B cell (primary cell): ENCODE measurements at regions not wholly inside any gene's neighbourhood (a gene's known extent, or its start where the extent isn't known, plus 50 kb on each side); places are given as distances from the start of the nearest gene placed in this dataset.

Experiments used
- ATAC-seq: fragments of 200-7000 bp; cut with Tn5 transposase; one replicate; pipeline ENCODE4 v1.10.0; 2021; ENCODE audit warnings: low read depth, mild to moderate bottlenecking, moderate number of reproducible peaks, moderate library complexity
- CTCF ChIA-PET: fragments of 350-600 bp; sonication (Branson Sonifier 250); formaldehyde crosslinking; loops from one replicate; lab custom pipeline; 2021; ENCODE audit warnings: antibody characterized with exemption, inconsistent platforms; lab: Charles Lee
- POLR2A ChIA-PET: fragments of 350-600 bp; sonication (Branson Sonifier 250); formaldehyde crosslinking; loops from one replicate; lab custom pipeline; 2021; ENCODE audit warnings: antibody characterized with exemption; lab: Charles Lee
- DNase-seq: peaks from one replicate; pipeline ENCODE4 v3.0.0; 2013
- H2AFZ ChIP-seq: 2 replicates; pipeline ENCODE4 v1.6.1; 2012; ENCODE audit warnings: mild to moderate bottlenecking, low read depth, low read length; ENCODE audit not compliant: insufficient read depth, poor library complexity, severe bottlenecking
- H3K27ac ChIP-seq, 2 donors: 1 replicate in 1 of 2; 2 replicates in 1 of 2; pipeline ENCODE4 v1.5.1; 2012 to 2013; ENCODE audit warnings: low read length in 2 of 2, mild to moderate bottlenecking in 2 of 2, moderate library complexity in 1 of 2
- H3K27me3 ChIP-seq, 4 experiments: fragments of 200-600 bp in 1 of 4; sonication (generic) in 1 of 4; replicated peaks in 1 of 4; 1 replicate in 2 of 4; 2 replicates in 2 of 4; pipeline versions ENCODE4 v1.6.1 to v1.7.0; 2013 to 2016; ENCODE audit warnings: low read length in 3 of 4, mild to moderate bottlenecking in 2 of 4, mixed read lengths in 1 of 4, moderate library complexity in 1 of 4; ENCODE audit not compliant: insufficient read depth in 4 of 4, control insufficient read depth in 3 of 4; ENCODE audit errors: control extremely low read depth in 1 of 4
- H3K36me3 ChIP-seq, 2 experiments: replicated peaks in 1 of 2; 1 replicate in 1 of 2; 2 replicates in 1 of 2; pipeline versions ENCODE4 v1.6.1 to v1.7.1; 2013; ENCODE audit warnings: low read length in 1 of 2; ENCODE audit not compliant: insufficient read depth in 2 of 2, control insufficient read depth in 1 of 2; ENCODE audit errors: control extremely low read depth in 1 of 2, extremely low read depth in 1 of 2
- H3K4me1 ChIP-seq, 2 donors: fragments of 200-600 bp in 1 of 2; sonication (generic) in 1 of 2; 1 replicate in 1 of 2; 2 replicates in 1 of 2; pipeline versions ENCODE4 v1.5.1 to v1.6.1; 2013 to 2017; ENCODE audit warnings: low read length in 2 of 2; ENCODE audit not compliant: control insufficient read depth in 2 of 2, insufficient read depth in 2 of 2
- H3K4me2 ChIP-seq: replicated peaks from 2 replicates; pipeline ENCODE3; 2012; ENCODE audit warnings: mild to moderate bottlenecking, low read depth, low read length; ENCODE audit not compliant: poor library complexity, severe bottlenecking
- H3K4me3 ChIP-seq, 5 experiments: fragments of 200-600 bp in 1 of 5; sonication (generic) in 1 of 5; 1 replicate in 3 of 5; 2 replicates in 2 of 5; pipeline versions ENCODE4 v1.5.1 to v1.7.0; 2011 to 2016; ENCODE audit warnings: low read length in 4 of 5, mild to moderate bottlenecking in 4 of 5, low read depth in 2 of 5, control low read depth in 1 of 5, moderate library complexity in 1 of 5; ENCODE audit not compliant: insufficient read depth in 1 of 5; ENCODE audit errors: control extremely low read depth in 1 of 5, extremely low read depth in 1 of 5
- H3K79me2 ChIP-seq: fragments of 200-600 bp; sonication (generic); one replicate; pipeline ENCODE4 v1.6.0; 2016; ENCODE audit warnings: low read length; ENCODE audit not compliant: control insufficient read depth, insufficient read depth
- H3K9ac ChIP-seq: fragments of 200-600 bp; sonication (generic); 2 replicates; pipeline ENCODE4 v1.6.1; 2017; ENCODE audit warnings: mild to moderate bottlenecking, low read length, moderate library complexity
- H3K9me3 ChIP-seq, 3 donors: one replicate each; pipeline versions ENCODE4 v1.6.1 to v1.7.1; 2013; ENCODE audit warnings: low read length in 2 of 3; ENCODE audit not compliant: control insufficient read depth in 2 of 3, insufficient read depth in 1 of 3; ENCODE audit errors: control extremely low read depth in 1 of 3
- H4K20me1 ChIP-seq: 2 replicates; pipeline ENCODE4 v1.6.0; 2012; ENCODE audit warnings: mild to moderate bottlenecking, low read length; ENCODE audit not compliant: insufficient read depth, control insufficient read depth, poor library complexity, severe bottlenecking
- H3K27ac Mint-ChIP-seq: one replicate; pipeline ENCODE4 v1.8.0; 2021; ENCODE audit warnings: mixed read lengths
- H3K27me3 Mint-ChIP-seq: one replicate; pipeline ENCODE4 v1.8.0; 2021; ENCODE audit warnings: mixed read lengths
- H3K4me1 Mint-ChIP-seq: one replicate; pipeline ENCODE4 v1.8.0; 2021; ENCODE audit warnings: mixed read lengths
- H3K4me3 Mint-ChIP-seq: one replicate; pipeline ENCODE4 v1.8.0; 2021; ENCODE audit warnings: mixed read lengths
- H3K9me3 Mint-ChIP-seq: one replicate; pipeline ENCODE4 v1.8.0; 2022; ENCODE audit warnings: mixed read lengths; ENCODE audit not compliant: insufficient read depth
- CTCF ChIP-seq: fragments of 200-600 bp; IDR thresholded peaks from one replicate; pipeline ENCODE4 v1.8.0; 2022; ENCODE audit warnings: antibody characterized with exemption, mild to moderate bottlenecking
- EZH2 ChIP-seq: IDR thresholded peaks from 2 replicates; pipeline ENCODE4 v1.6.1; 2012; ENCODE audit warnings: borderline replicate concordance, low read depth, mild to moderate bottlenecking, moderate library complexity, low read length; ENCODE audit not compliant: insufficient read depth, poor library complexity, severe bottlenecking
- WGBS: methylation state at CpG from one replicate; pipeline ENCODE4 v1.1.5; 2013; ENCODE audit warnings: missing lambda C conversion rate; ENCODE audit not compliant: insufficient coverage; 5-methylcytosine and 5-hydroxymethylcytosine counted together
- intact Hi-C: fragments of 100-400 bp; cut with micrococcal nuclease; formaldehyde crosslinking; loops from one replicate; pipeline ENCODE4 v1.10.0; 2022

DNA sequence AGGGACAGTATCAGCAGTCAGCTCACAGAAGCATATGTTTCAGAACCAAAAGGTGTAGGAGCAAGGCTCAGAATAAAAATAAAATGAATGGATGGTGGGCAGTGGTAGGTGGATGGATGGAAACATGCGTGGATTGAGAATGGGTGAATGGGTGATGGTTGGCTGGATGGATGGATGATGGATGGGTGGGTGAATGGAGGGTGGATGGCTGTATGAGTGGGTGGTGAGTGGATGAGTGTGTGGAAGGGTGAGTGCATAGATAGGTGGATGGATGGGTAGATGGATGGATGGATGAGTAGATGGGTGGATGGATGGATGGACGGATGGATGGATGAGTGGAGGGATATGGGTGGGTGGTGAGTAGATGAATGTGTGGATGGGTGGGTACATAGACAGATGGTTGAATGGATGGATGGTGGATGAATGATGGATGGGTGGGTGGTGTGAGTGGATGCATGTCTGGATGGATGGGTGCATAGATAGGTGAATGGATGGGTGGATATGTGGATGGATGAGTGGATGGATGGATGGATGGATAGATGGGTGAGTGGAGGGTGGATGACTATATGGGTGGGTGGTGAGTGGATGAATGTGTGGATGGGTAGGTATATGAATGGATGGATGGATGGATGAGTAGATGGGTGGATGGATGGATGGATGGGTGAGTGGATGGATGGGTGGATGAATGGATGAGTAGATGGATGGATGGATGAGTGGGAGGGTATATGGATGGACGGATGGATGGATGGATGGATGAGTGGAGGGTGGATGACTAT lies 164.2 kb downstream of the C9orf50 start:
- POLR2A ChIA-PET, result interaction anchor here (0.6 kb wide), 1 partner anchor 311 kb away, joined by 4 read pairs; no protein-coding TSS in a partner anchor
- Histone ChIP-seq H3K79me2 (no peaks in the 10 kb centered on the region), H3K4me1 (peaks cover 33 to 35% of the 10 kb centered on the region in 2 donors), H3K4me3 (no peak overlapping the region), H3K36me3 (no peaks in the 10 kb centered on the region), H3K27ac (no peak overlapping the region), H3K9me3 (no peaks in the 10 kb centered on the region), H2AFZ (no peak overlapping the region), H4K20me1 (no peaks in the 10 kb centered on the region), H3K4me2 (no peak overlapping the region), H3K27me3 (peaks cover 0 to 11% (median 3%) of the 10 kb centered on the region in 4 experiments), H3K9ac (no peak overlapping the region)
- H3K4me3 Mint-ChIP-seq, result no peak overlapping the region
- 93% methylated on average over 3 of the region's 3 CpGs for WGBS
- H3K9me3 Mint-ChIP-seq, result no peaks in the 10 kb centered on the region
- no peak for TF ChIP-seq EZH2
- TF ChIP-seq CTCF, result no peak
- H3K27me3 Mint-ChIP-seq, result peaks cover 10% of the 10 kb centered on the region
- H3K27ac Mint-ChIP-seq, result no peak overlapping the region
- CTCF ChIA-PET, result no interaction called here
- no peak for ATAC-seq
- peaks cover 27% of the 10 kb centered on the region for H3K4me1 Mint-ChIP-seq
- intact Hi-C loops, result no loop called here
- no peak for DNase-seq
